HuH-7 (cell line): ENCODE measurements at regions not wholly inside any gene's neighbourhood (a gene's known extent, or its start where the extent isn't known, plus 50 kb on each side); places are given as distances from the start of the nearest gene placed in this dataset.
"Not testable (repeated sequence)": the region's sequence is repeated elsewhere in the genome, so short reads cannot be mapped to it uniquely, and the experiment has no call there.

Experiments used
- DNase-seq: peaks from one replicate; pipeline ENCODE4 v3.0.0; 2011; ENCODE audit warnings: low spot score

DNA sequence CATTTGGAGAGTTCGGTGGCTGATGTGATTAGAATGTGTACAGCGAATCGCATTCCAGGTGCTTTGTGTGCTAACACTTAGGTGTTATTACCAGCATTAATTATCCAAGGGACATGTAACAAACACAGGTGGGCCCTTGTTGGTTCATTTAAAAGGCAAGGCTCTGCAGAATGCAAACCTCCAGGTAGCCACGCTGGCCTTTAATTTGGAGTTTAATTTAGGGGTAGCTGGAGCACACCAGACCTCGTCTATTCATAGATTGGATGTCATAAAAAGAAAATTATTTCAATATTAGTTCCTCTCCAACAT lies 191.1 kb downstream of the MAT2B start:
- no peak for DNase-seq

GRCh38 chr5:163706053-163706771 lies 200.8 kb downstream of the MAT2B start:
- no peak for DNase-seq

GRCh38 chr5:163712011-163712410 lies 206.6 kb downstream of the MAT2B start:
- no peak for DNase-seq

GRCh38 chr5:163718272-163718671 lies 212.9 kb downstream of the MAT2B start:
- no peak for DNase-seq

DNA sequence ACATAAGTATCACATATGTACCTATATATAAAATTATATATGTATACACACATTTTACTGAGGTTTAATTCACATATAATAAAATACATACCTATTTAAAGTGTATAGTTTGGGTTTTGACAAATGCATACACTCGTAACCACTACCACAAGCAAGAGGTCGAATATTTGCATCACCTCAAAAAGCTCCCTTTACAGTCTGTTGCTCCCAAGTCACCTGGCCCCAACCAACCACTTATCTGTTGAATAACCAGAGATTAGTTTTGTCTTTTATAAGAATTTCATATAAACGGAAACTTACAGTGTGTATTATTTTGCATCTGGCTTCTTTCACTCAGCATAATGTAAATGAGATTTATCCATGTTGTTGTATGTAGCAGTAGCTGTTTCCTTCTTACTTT lies 218.9 kb downstream of the MAT2B start:
- no peak for DNase-seq

- no peak for DNase-seq
These were observed 221.6 kb downstream of the MAT2B start for GRCh38 chr5:163727028-163727427.

- no peak for DNase-seq
These were observed 224.9 kb downstream of the MAT2B start for GRCh38 chr5:163730206-163730756.

GRCh38 chr5:163731256-163731655 lies 225.8 kb downstream of the MAT2B start:
- no peak for DNase-seq

GRCh38 chr5:163735069-163735468 lies 229.7 kb downstream of the MAT2B start:
- no peak for DNase-seq

- DNase-seq, result no peak
These were observed 242.2 kb downstream of the MAT2B start for GRCh38 chr5:163747586-163747985.

- DNase-seq, result no peak
These were observed 243.5 kb downstream of the MAT2B start for GRCh38 chr5:163748934-163749333.

DNA sequence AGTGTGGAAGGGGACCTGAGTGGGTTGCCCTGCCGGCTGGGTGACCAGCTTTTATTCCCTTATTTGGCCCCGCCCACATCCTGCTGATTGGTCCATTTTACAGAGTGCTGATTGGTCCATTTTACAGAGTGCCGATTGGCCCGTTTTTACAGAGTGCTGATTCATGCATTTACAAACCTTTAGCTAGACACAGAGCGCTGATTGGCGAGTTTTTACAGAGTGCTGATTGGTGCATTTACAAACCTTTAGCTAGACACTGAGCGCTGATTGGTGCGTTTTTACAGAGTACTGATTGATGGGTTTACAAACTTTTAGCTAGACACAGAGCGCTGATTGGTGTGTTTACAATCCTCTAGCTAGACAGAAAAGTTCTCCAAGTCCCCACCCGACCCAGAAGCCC lies 245.0 kb downstream of the MAT2B start:
- DNase-seq, result not testable (repeated sequence)

- DNase-seq, result no peak
These were observed 250.1 kb downstream of the MAT2B start for GRCh38 chr5:163755505-163755904.

DNA sequence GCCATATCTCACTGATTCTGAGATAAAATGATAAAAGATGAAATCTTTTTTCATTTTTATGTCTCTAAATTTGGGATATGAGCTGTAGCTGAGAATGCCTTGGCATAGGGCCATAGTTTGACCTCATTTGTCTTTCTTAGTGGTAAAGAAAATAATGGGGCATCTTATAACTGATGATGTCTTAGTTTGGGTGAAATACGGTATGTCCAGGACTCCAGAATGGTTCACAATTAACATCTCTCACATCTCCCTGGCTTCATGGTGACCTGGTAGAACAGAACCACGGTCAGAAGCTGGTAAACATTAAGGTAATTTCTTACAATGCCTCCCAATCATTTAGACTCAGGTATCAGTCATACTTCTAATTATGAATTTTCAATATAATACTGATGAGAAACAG lies 250.8 kb downstream of the MAT2B start:
- DNase-seq, result no peak

DNA sequence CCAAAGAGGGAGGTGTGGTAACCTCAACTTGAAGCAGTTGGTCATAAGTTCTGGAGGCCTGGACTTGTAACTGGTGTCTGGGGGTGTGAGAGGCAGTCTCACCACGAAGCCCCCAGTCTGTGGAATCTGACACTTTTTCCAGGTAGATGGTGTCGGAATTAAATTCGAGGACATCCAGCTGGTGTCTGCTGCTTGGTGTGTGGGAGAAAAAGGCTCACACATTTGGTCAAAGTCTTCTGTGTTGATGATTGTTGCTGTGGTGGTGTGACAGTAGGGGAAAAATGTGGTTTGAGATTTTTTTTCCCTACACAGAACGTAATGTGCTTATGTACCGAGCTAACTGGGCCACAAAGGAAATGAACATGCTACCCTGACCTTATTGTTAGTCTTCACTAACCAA lies 251.9 kb downstream of the MAT2B start:
- no peak for DNase-seq

GRCh38 chr5:163758283-163758711 lies 252.9 kb downstream of the MAT2B start:
- DNase-seq, result no peak

- DNase-seq, result no peak
These were observed 253.7 kb downstream of the MAT2B start for GRCh38 chr5:163759000-163759704.

GRCh38 chr5:163760498-163760897 lies 255.1 kb downstream of the MAT2B start:
- DNase-seq, result no peak

GRCh38 chr5:163766936-163767670 lies 261.7 kb downstream of the MAT2B start:
- DNase-seq, result no peak

DNA sequence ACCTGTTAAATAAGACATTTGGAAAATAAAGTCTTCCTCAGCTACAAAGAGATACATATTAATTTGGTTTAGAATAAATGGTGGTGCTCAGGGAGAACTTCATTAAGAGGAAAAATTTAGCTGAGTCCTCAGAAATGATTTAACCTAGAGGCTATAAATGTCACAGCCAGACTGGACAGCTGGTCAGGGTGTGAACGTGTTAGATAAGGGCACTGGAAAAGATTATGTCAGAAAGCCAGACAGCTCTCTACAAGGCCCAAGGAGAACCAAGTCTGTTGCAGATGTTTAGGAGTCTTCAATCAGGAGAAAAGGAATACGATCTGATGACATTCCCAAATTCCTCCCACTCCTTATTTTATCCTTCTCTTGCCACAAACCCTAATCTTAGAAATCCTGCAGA lies 265.2 kb downstream of the MAT2B start:
- no peak for DNase-seq

DNA sequence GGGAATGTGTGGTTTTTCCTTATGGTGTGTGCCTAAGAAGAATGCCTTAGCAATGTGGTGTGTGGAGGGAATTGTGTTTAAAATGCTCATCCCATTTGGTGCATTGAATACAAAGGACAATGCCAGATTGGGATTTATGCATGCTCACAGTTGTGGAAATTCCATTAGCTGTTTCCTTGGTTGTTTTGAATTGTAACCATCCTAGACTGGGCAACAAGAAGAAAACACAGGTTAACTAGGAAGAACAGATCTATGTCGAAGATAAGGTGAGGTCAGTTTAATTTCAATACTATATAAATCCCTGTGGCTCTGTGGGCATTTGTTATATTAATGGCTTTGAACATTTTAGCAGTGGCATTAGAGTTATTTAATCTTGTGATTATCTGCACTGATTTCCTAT lies 266.8 kb downstream of the MAT2B start:
- no peak for DNase-seq

- DNase-seq, result no peak
These were observed 267.2 kb downstream of the MAT2B start for GRCh38 chr5:163772644-163773043.

- no peak for DNase-seq
These were observed 267.8 kb downstream of the MAT2B start for GRCh38 chr5:163773226-163773625.
